Body of pancreas (tissue), 4 donors: ENCODE measurements at regions not wholly inside any gene's neighbourhood (a gene's known extent, or its start where the extent isn't known, plus 50 kb on each side); places are given as distances from the start of the nearest gene placed in this dataset.

Experiments
- ATAC-seq: fragments of 150-250 bp; one replicate; pipeline ENCODE4 v1.9.1; 2016
- DNase-seq, 4 donors: peaks; one replicate each; pipeline ENCODE4 v3.0.0-alpha.2; 2019
- H3K27ac ChIP-seq, 4 donors: fragments of 200-600 bp; sonication (generic); 1 replicate in 3 of 4; 2 replicates in 1 of 4; pipeline versions ENCODE4 v1.5.1 to v1.6.1; 2016 to 2019; ENCODE audit warnings: mild to moderate bottlenecking in 1 of 4, mixed read lengths in 1 of 4, moderate library complexity in 1 of 4
- H3K27me3 ChIP-seq, 2 donors: fragments of 200-600 bp; sonication (generic); one replicate each; pipeline ENCODE4 v1.6.0; 2016; ENCODE audit warnings: mild to moderate bottlenecking in 1 of 2
- H3K36me3 ChIP-seq, 2 donors: fragments of 200-600 bp; sonication (generic); replicated peaks in 1 of 2; 2 replicates each; pipeline ENCODE4 v1.5.1; 2016; ENCODE audit warnings: low read depth in 2 of 2; ENCODE audit not compliant: insufficient read depth in 1 of 2
- H3K4me1 ChIP-seq: fragments of 200-600 bp; sonication (generic); one replicate; pipeline ENCODE4 v1.6.0; 2016
- H3K4me3 ChIP-seq, 2 donors: fragments of 200-600 bp; sonication (generic); 1 replicate in 1 of 2; 2 replicates in 1 of 2; pipeline ENCODE4 v1.5.1; 2016 to 2019
- H3K9me3 ChIP-seq, 3 donors: fragments of 200-600 bp; sonication (generic); 1 replicate in 2 of 3; 2 replicates in 1 of 3; pipeline ENCODE4 v1.5.1; 2016
- POLR2A ChIP-seq, 3 donors: fragments of 450-650 bp; IDR thresholded peaks; one replicate each; pipeline ENCODE4 v1.6.1; 2016; ENCODE audit warnings: antibody characterized with exemption in 3 of 3, mild to moderate bottlenecking in 2 of 3
- WGBS, 2 donors: methylation state at CpG; one replicate each; pipeline ENCODE4 v1.1.5; 2017; 5-methylcytosine and 5-hydroxymethylcytosine counted together
- intact Hi-C: fragments of 100-400 bp; cut with DNase I; formaldehyde crosslinking; loops from one replicate; pipeline ENCODE4 v1.15.1; 2023
- TF ChIP-seq, protein P1 (sequence below), 7 experiments: fragments of 450-650 bp in 4 of 7; fragments of 200-600 bp in 3 of 7; sonication (generic) in 3 of 7; IDR thresholded peaks; one replicate each; pipeline ENCODE4 v1.5.1; 2016 to 2019; ENCODE audit warnings: antibody characterized with exemption in 7 of 7

DNA sequence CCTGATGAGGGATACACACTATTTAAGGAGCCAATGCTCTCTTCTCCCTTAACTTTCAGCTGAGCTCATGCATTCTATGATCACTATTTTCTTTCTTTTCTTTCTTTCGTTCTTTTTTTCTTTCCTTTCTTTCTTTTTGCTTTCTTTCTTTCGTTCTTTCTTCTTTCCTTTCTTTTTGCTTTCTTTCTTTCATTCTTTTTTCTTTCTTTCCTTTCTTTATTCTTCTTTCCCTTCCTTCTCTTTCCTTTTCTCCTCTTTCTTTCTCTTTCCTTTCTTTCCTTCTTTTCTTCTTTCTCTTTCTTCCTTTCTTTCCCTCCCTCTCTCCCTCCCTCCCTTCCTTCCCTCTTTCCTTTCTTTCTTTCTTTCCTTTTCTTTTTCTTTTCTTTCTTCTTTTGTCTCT is 761.2 kb downstream of the SEMA5A start:
- no peak overlapping the region for H3K4me3 ChIP-seq
- no peak for ATAC-seq
- intact Hi-C loops: no loop called here
- H3K27ac ChIP-seq: no peak overlapping the region
- H3K36me3 ChIP-seq: no peaks in the 10 kb centered on the region
- no peak for DNase-seq
- H3K27me3 ChIP-seq: no peaks in the 10 kb centered on the region
- no peaks in the 10 kb centered on the region for H3K4me1 ChIP-seq
- TF ChIP-seq, protein P1, sequence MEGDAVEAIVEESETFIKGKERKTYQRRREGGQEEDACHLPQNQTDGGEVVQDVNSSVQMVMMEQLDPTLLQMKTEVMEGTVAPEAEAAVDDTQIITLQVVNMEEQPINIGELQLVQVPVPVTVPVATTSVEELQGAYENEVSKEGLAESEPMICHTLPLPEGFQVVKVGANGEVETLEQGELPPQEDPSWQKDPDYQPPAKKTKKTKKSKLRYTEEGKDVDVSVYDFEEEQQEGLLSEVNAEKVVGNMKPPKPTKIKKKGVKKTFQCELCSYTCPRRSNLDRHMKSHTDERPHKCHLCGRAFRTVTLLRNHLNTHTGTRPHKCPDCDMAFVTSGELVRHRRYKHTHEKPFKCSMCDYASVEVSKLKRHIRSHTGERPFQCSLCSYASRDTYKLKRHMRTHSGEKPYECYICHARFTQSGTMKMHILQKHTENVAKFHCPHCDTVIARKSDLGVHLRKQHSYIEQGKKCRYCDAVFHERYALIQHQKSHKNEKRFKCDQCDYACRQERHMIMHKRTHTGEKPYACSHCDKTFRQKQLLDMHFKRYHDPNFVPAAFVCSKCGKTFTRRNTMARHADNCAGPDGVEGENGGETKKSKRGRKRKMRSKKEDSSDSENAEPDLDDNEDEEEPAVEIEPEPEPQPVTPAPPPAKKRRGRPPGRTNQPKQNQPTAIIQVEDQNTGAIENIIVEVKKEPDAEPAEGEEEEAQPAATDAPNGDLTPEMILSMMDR (IDR thresholded peaks at IDR 0.05): no peak
- no peak for TF ChIP-seq POLR2A (IDR thresholded peaks at IDR 0.05)
- no peaks in the 10 kb centered on the region for H3K9me3 ChIP-seq
- WGBS, 2 donors: 75 to 76% methylated on average over 2 of the region's 2 CpGs

DNA sequence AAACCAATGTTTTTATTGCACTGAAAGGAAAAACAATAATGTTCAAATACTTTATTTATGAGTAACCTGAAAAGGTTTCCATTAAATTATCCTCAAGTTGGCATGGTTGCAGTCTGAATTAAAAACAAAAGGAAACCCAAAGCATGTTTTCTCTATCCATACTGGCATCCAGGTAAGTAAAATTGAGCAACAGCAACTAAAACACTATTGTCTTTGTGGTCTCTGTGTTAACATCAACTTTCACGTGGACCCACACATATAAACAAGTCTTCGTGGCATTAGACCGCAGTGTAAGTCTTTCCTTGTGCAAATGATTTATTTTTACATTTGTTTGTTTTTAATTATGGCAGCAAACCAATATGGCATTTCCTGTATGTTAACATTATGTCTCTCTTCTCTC is 757.6 kb downstream of the SEMA5A start:
- intact Hi-C loops: no loop called here
- H3K4me1 ChIP-seq: no peaks in the 10 kb centered on the region
- no peaks in the 10 kb centered on the region for H3K9me3 ChIP-seq
- H3K27ac ChIP-seq: no peak overlapping the region
- 54 to 57% methylated on average over 3 of the region's 3 CpGs for WGBS, 2 donors
- no peak overlapping the region for H3K4me3 ChIP-seq
- H3K27me3 ChIP-seq: no peaks in the 10 kb centered on the region
- no peaks in the 10 kb centered on the region for H3K36me3 ChIP-seq
- TF ChIP-seq, protein P1 (IDR thresholded peaks at IDR 0.05): no peak
- no peak for TF ChIP-seq POLR2A (IDR thresholded peaks at IDR 0.05)
- no peak for DNase-seq
- no peak for ATAC-seq

DNA sequence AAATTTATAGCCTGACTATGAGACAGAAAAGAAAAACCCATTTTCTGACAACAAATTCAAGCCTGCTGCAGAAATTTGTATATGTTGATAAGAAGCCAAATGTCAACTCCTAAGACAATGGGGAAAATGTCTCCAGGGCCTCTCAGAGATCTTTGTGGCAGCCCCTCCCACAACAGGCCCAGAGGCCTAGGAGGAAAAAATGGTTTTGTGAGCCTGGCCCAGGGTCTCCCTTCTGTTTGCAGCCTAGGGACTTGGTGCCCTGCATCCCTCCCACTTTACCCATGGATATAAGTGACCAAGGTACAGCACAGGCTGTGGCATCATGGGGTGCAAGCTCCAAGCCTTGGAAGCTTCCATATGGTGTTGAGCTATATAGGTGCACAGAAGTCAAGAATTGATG is 740.2 kb downstream of the SEMA5A start:
- no peak for DNase-seq
- no peak for TF ChIP-seq POLR2A (IDR thresholded peaks at IDR 0.05)
- TF ChIP-seq, protein P1 (IDR thresholded peaks at IDR 0.05): no peak
- H3K27me3 ChIP-seq: no peaks in the 10 kb centered on the region
- H3K4me1 ChIP-seq: no peaks in the 10 kb centered on the region
- no peak overlapping the region for H3K4me3 ChIP-seq
- ATAC-seq: no peak
- no peak overlapping the region for H3K27ac ChIP-seq
- intact Hi-C loops: no loop called here
- H3K36me3 ChIP-seq: no peaks in the 10 kb centered on the region
- peaks cover 0 to 5% (median 0%) of the 10 kb centered on the region in 3 donors for H3K9me3 ChIP-seq

DNA sequence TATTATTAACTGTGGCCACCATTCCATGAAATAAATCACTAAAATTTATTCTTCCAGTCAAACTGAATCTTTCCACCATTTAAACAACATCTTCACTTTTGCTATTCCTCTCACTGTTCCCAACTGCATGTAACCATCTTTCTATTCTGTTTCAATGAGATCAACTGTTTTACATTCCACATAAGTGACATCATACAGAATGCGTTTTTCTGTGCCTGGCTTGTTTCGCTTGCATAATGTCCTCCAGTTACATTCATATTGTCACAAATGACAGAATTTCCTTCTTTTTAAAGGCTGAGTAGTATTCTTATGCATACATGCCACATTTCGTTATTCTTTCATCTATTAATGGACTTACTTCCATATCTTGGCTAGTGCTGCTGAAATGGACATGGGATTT is 738.2 kb downstream of the SEMA5A start:
- WGBS, 2 donors: 32 to 55% methylated on average over 3 of the region's 3 CpGs
- Histone ChIP-seq H3K27me3 (no peaks in the 10 kb centered on the region), H3K36me3 (no peaks in the 10 kb centered on the region), H3K9me3 (peaks cover 0 to 5% (median 0%) of the 10 kb centered on the region in 3 donors), H3K27ac (no peak overlapping the region), H3K4me3 (no peak overlapping the region), H3K4me1 (no peaks in the 10 kb centered on the region)
- ATAC-seq: no peak
- DNase-seq: no peak
- intact Hi-C loops: no loop called here
- TF ChIP-seq POLR2A (IDR thresholded peaks at IDR 0.05): no peak
- TF ChIP-seq, protein P1 (IDR thresholded peaks at IDR 0.05): no peak

DNA sequence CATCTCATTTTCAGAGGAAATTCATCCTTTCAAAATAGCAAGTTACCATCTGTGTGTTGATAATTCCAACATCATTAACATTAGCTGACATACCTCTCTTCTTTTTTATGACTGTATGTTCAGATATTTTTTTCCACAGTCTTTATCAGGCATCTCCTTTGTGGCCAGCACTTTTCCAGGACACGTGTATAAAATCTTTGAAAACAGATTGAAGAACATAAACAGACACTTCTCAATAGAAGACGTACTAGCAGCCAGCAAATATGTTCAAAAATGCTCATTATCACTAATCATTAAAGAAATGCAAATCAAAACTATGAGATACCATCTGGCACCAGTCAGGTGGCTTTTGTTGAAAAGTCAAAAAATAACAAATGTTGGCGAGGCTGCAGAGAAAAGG is 734.3 kb downstream of the SEMA5A start:
- no peaks in the 10 kb centered on the region for H3K27me3 ChIP-seq
- TF ChIP-seq POLR2A (IDR thresholded peaks at IDR 0.05): no peak
- H3K4me3 ChIP-seq: no peak overlapping the region
- intact Hi-C loops: no loop called here
- H3K27ac ChIP-seq: no peak overlapping the region
- 44 to 47% methylated on average over 3 of the region's 3 CpGs for WGBS, 2 donors
- no peaks in the 10 kb centered on the region for H3K4me1 ChIP-seq
- DNase-seq: no peak
- no peak for ATAC-seq
- no peaks in the 10 kb centered on the region for H3K36me3 ChIP-seq
- H3K9me3 ChIP-seq: peaks cover 0 to 11% (median 0%) of the 10 kb centered on the region in 3 donors
